ENCODE measurements at regions not wholly inside any gene's neighbourhood (a gene's known extent, or its start where the extent isn't known, plus 50 kb on each side); places are given as distances from the start of the nearest gene placed in this dataset. TPM values are rescaled to one million over a fixed set of nuclear protein-coding genes. Genes with fewer than 3 reads are reported as not detected.

DNA sequence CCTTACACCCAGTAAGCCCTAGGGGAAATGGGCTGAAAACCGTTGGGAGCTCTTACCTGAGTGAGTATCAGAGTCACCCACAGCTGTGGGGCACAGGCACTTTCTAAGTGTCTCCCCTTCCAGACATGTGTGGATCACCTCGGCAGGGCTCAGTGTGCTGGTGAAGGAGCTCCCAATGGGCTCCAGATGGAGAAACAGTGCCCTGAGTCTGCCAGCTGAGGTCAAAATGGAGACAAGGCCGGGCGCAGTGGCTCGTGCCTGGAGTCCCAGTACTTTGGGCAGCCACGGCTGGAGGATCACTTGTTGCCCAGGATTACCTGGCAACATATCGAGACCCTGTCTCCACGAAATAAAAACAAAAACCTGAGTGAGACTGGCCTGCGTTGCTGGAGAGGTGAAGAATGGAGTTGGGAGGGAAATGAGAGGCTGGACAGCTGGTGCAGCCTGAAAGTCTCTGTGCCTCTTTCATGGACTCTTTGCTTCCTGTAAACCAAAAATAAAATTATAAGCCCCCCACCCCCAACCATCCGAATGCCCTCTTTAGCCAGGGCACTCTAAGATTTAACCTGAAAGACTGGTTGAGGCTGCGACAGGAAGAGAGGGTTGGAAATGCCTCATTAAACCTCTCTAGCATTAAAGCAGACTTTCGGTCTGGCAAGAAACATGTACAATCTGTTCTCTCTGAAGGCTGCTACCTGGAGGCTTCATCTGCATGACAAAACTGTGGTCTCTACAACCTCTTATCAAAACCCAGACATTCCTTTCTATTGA, 111.8 kb downstream of the SNX19 start:
- DNase-seq, result no peak

- no peak for DNase-seq
These were observed 109.5 kb downstream of the SNX19 start for GRCh38 chr11:130806746-130807145.

- no peak for DNase-seq
These were observed 107.7 kb downstream of the SNX19 start for GRCh38 chr11:130808541-130808940.

GRCh38 chr11:130813196-130813595, 103.1 kb downstream of the SNX19 start:
- DNase-seq, result no peak

- DNase-seq, result no peak
These were observed 102.6 kb downstream of the SNX19 start for GRCh38 chr11:130813638-130814037.

DNA sequence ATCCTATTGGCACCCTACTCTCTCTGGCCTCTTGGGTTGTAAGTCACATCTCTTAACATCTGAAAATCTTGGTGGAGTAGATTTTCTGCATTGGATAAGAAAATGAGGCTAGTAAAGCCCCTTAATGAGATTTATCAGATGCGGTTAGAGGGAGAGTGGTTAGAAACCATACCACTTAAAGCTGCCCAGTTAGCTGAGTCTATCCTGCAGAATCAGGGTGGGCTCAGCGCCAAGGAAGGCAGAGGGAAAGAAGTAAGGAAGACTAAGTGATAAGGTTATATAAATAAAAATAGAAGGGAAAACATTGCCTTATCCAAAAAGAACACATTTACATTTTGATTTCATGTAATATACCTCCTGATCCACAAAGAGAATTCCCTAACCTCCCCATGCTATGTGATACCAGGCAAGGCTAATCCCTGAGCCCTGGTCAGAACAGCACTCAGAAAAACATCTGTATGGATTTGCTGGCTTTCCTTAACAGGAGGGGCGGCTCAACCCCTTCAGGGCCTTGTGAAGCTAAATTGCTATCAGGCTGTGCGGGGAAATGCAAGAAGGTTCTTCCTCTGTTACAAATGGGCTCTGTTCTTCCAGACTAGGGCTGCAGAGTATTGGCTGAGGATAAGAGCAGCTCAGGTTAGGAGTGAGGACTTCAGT, 101.7 kb downstream of the SNX19 start:
- DNase-seq, result no peak

GRCh38 chr11:130815097-130815802, 101.0 kb downstream of the SNX19 start:
- DNase-seq, result no peak

- DNase-seq, result no peak
These were observed 100.3 kb downstream of the SNX19 start for GRCh38 chr11:130815956-130816355.

DNA sequence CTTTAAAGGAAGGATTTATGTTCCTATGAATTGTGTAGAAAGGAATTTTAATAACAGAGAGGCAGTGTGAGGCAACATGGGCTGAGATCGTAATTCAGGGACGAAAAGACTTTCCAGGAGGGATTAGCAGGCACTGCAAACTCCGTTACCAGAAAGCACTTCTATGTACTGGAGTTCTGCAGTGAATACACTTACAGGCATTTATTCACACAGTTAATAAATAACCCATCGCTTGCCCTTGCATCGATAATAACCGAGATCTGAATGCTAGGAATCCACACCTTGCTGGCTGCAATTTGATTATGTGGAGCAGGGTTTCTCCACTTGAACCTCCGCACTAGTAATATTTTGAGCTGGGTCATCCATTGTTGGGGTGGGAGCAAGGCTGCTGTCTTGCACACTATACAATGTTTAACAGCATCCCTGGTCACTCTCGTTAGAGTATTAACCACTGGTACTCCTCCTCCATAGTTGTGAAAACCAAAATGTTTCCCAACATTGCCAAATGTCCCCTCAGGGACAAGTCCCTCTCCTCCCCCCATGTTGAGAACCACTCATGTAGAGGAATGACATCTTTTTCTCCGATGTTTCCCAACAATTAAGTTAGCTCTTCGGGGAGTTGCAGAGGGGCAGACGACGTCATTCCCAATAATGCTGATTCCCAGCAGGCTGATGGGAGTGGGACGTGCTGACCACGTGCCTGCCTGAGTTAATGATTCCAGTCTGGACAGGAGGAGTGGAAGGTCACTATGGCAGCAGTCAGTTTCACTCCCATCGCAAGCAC, 99.5 kb downstream of the SNX19 start:
- peak; percentile 61 for DNase-seq

GRCh38 chr11:130817330-130817944, 98.8 kb downstream of the SNX19 start:
- peak; percentile 61 for DNase-seq

DNA sequence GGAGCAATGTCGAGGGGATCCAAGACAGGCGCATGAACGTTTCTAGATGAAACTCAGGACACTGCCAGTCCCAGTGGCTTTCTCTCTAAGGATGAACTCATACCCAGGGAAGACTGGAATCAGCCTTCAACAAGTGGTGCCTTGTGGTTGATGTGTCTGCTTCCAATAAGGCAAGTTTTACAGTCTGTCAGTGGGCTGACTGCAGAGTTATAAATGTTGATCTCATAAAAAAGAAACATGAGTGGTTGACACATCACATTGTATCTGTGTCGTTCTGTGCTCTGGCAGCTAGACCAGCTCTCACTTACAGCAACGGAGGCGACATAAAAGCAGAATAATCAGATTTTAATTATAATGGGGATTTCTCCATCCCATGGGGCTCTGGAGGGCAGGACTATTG, 96.7 kb downstream of the SNX19 start:
- DNase-seq, result peak; percentile 75

Small RNA genes lying in the stretch of these regions (small RNA-seq; reads per million reads assigned to genes)
- gene AP004371.1 (ENCODE audit: low replicate concordance) (not detected), gene MIR8052 (ENCODE audit: low replicate concordance) (not detected)
